Psoas muscle (tissue), 7 donors: ENCODE measurements at regions not wholly inside any gene's neighbourhood (a gene's known extent, or its start where the extent isn't known, plus 50 kb on each side); places are given as distances from the start of the nearest gene placed in this dataset.
"Not testable (repeated sequence)": the region's sequence is repeated elsewhere in the genome, so short reads cannot be mapped to it uniquely, and the experiment has no call there.

Source experiments
- ATAC-seq, 4 donors: fragments of 200-7000 bp; cut with Tn5 transposase; one replicate each; pipeline ENCODE4 v1.9.1; 2020; ENCODE audit warnings: moderate library complexity in 3 of 4, mild to moderate bottlenecking in 2 of 4
- DNase-seq, 2 donors: peaks; one replicate each; pipeline ENCODE4 v3.0.0-alpha.2; 2020
- H3K27ac ChIP-seq: fragments of 200-600 bp; one replicate; pipeline ENCODE4 v1.8.0; 2022
- H3K27me3 ChIP-seq, 3 donors: fragments of 200-600 bp in 1 of 3; one replicate each; pipeline versions ENCODE4 v1.6.1 to v1.8.0; 2013 to 2022; ENCODE audit warnings: low read length in 2 of 3, mild to moderate bottlenecking in 2 of 3, moderate library complexity in 1 of 3; ENCODE audit not compliant: insufficient read depth in 3 of 3
- H3K36me3 ChIP-seq, 2 donors: fragments of 200-600 bp in 1 of 2; one replicate each; pipeline versions ENCODE4 v1.6.1 to v1.8.0; 2013 to 2022; ENCODE audit warnings: low read depth in 1 of 2, mild to moderate bottlenecking in 1 of 2, moderate library complexity in 1 of 2; ENCODE audit not compliant: insufficient read depth in 1 of 2
- H3K4me1 ChIP-seq: fragments of 200-600 bp; one replicate; pipeline ENCODE4 v1.8.0; 2022
- H3K4me3 ChIP-seq: fragments of 200-600 bp; one replicate; pipeline ENCODE4 v1.8.0; 2022; ENCODE audit warnings: mild to moderate bottlenecking
- H3K9me3 ChIP-seq: fragments of 200-600 bp; one replicate; pipeline ENCODE4 v1.8.0; 2022
- CTCF ChIP-seq: fragments of 200-600 bp; IDR thresholded peaks from one replicate; pipeline ENCODE4 v1.8.0; 2022; ENCODE audit warnings: antibody characterized with exemption
- WGBS, 3 donors: extraction: QIAGEN DNeasy Blood & Tissue Kit; methylation state at CpG; one replicate each; pipeline versions ENCODE4 v1.1.6 to v1.1.7; 2013; 5-methylcytosine and 5-hydroxymethylcytosine counted together
- intact Hi-C, 2 donors: fragments of 100-400 bp; cut with DNase I; formaldehyde crosslinking; loops; one replicate each; pipeline versions ENCODE4 v1.11.0 to v1.14.2; 2022
- donor health status: healthy with polysubstance abuse.
- donor health status: DM: no; HTN: no; CAD: no; lungs with moderate emphysema.
- donor health status: Bipolar disorder and iron deficiency.
- donor health status: healthy.
- donor health status: DM: yes; HTN: yes; CAD: no.
- donor health status: DM: no; HTN: no; CAD: no.
- donor health status: DM: yes; HTN: yes; CAD: no.

DNA sequence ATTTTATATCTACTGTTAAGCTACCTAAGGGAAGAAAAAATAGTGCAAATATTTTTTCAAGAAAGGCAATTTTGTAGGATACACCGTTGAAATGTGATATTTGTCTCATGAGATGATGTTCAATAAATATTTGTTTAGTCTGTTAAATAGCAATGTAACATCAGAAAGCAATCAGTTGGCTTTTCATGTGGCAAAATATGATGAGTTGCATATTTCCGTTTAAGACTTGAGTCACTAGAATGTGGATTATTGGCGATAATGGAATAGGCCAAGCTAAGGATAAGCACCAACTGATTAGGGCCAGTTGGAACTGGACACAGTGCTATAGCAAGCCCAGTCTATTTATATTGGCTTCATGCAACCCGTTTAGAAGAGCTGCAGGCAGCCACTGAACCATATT is 250.4 kb upstream of the SLC16A7 start:
- H3K9me3 ChIP-seq = peaks cover 7% of the 10 kb centered on the region
- no peak for TF ChIP-seq CTCF
- no peaks in the 10 kb centered on the region for H3K36me3 ChIP-seq
- DNase-seq (no peak), ATAC-seq (no peak)
- intact Hi-C loops = no loop called here
- no peak overlapping the region for H3K27ac ChIP-seq
- H3K27me3 ChIP-seq = no peaks in the 10 kb centered on the region
- H3K4me1 ChIP-seq = no peaks in the 10 kb centered on the region
- WGBS, 3 donors = 82 to 86% (median 86%) methylated on average over 4 of the region's 4 CpGs
- no peak overlapping the region for H3K4me3 ChIP-seq

DNA sequence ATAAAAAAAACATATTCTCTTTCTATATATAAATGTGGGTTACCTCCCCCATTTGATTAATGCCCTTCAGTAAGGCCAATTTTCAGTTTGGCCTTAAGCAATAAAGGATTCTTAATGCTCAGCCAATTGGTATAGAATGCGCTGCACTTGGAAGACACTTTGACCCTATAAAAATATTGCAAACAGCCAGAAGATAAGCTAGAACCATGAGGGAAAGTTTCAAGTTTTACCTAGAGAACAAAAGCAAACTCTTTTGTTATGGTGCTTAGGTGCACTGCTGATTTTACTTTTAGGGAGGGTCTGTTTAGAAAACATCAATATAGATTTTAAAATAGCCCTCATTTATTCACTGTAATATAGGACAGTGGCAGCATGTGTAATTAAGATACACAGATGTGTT is 251.6 kb upstream of the SLC16A7 start:
- intact Hi-C loops = no loop called here
- no peak for ATAC-seq
- Histone ChIP-seq H3K27ac (no peak overlapping the region), H3K9me3 (peaks cover 7% of the 10 kb centered on the region), H3K36me3 (no peaks in the 10 kb centered on the region), H3K4me3 (no peak overlapping the region), H3K27me3 (no peaks in the 10 kb centered on the region), H3K4me1 (no peaks in the 10 kb centered on the region)
- DNase-seq = no peak
- WGBS, 3 donors = 0 to 35% (median 1%) methylated on average over 1 of the region's 1 CpG
- no peak for TF ChIP-seq CTCF

DNA sequence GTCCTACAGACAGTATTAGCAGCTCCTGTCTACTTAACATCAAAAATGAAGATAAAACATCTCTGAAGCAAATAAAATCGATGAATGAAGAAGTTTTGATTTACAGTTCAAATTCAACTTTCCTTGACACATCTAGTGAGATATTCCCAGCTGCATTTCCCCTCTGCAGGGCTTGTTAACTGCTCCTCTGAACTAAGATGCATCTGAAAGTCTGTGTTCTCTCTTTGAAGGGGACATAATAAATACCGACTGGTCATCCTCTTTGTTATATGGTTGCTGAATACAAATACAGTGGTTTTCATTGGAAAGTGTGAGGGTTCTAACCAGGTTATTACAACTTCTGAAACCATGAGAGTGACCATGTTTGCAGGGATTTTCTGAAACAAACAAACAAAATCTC is 266.4 kb upstream of the SLC16A7 start:
- Histone ChIP-seq H3K9me3 (no peaks in the 10 kb centered on the region), H3K4me3 (no peak overlapping the region), H3K36me3 (no peaks in the 10 kb centered on the region), H3K4me1 (no peaks in the 10 kb centered on the region), H3K27me3 (no peaks in the 10 kb centered on the region), H3K27ac (no peak overlapping the region)
- intact Hi-C loops = no loop called here
- no peak for TF ChIP-seq CTCF
- no peak for ATAC-seq
- no peak for DNase-seq
- WGBS, 3 donors = 69 to 80% (median 75%) methylated on average over 2 of the region's 2 CpGs

GRCh38 chr12:59328395-59329075 is 267.3 kb upstream of the SLC16A7 start:
- 58 to 86% (median 82%) methylated on average over 14 to 15 of the region's 15 CpGs for WGBS, 3 donors
- H3K4me1 ChIP-seq, intact Hi-C loops, H3K27ac ChIP-seq, H3K4me3 ChIP-seq, ATAC-seq, H3K9me3 ChIP-seq, H3K36me3 ChIP-seq, DNase-seq, H3K27me3 ChIP-seq: not testable (repeated sequence)

DNA sequence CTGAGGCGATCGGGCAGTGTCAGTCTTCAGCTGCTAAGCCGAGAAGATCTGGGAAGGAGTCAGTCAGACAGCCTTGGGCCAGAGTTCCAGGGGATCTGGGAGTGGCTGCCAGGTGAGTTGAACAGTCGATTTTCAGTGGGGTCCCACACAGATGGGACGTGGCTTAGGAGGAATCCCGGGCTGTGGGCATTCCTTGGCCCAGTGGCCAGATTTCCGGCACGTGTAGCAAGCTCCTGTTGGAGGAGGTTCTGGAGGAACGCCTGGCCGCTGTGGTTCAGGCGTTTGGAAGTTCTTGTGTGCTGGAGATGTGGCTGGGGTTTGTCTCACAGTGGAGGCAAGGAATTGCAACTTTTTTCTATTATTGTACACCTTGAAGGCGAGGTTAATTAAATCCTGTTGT is 269.4 kb upstream of the SLC16A7 start:
- H3K9me3 ChIP-seq, intact Hi-C loops, H3K4me3 ChIP-seq, ATAC-seq, H3K27ac ChIP-seq, H3K27me3 ChIP-seq, H3K4me1 ChIP-seq, H3K36me3 ChIP-seq, DNase-seq: not testable (repeated sequence)
- WGBS, 3 donors = 82 to 87% (median 86%) methylated on average over 11 of the region's 12 CpGs

DNA sequence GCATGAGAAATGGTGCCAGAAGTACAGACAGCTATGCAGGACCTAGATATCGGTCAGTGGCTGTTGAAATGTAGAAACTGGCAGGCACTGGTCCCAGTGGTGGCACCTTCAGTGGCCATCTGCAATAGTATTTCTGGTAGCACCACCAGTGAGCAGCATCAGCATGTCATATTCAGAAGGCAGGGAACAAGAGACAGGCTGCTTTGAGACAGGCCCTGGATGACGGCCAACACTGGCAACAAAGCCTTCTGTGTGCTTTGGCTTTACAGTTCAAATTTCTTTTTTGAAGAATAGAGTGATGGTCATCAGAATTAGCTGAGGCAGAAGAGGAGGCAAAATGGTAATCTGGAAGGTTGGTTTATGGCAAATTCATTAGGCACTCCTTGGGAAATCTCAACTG is 273.4 kb upstream of the SLC16A7 start:
- TF ChIP-seq CTCF = no peak
- DNase-seq = no peak
- H3K27ac ChIP-seq = no peak overlapping the region
- no peak for ATAC-seq
- no peaks in the 10 kb centered on the region for H3K9me3 ChIP-seq
- intact Hi-C loops = no loop called here
- H3K4me1 ChIP-seq = no peaks in the 10 kb centered on the region
- no peaks in the 10 kb centered on the region for H3K27me3 ChIP-seq
- H3K36me3 ChIP-seq = no peaks in the 10 kb centered on the region
- whole genome bisulfite sequencing, 3 donors = 36 to 42% (median 40%) methylated on average over 2 of the region's 2 CpGs
- no peak overlapping the region for H3K4me3 ChIP-seq
